DND-41 (cell line): ENCODE measurements at regions not wholly inside any gene's neighbourhood (a gene's known extent, or its start where the extent isn't known, plus 50 kb on each side); places are given as distances from the start of the nearest gene placed in this dataset.
A peak's percentile ranks its signal among the peaks of the same experiment; 100 is the strongest.

ENCODE experiments used
- ATAC-seq: fragments of 200-7000 bp; cut with Tn5 transposase; 3 replicates; pipeline ENCODE4 v1.9.1; 2021; ENCODE audit warnings: low read depth; ENCODE audit not compliant: insufficient read depth
- DNase-seq: peaks from one replicate; pipeline ENCODE4 v3.0.0-alpha.2; 2020
- H2AFZ ChIP-seq: 2 replicates; pipeline ENCODE4 v1.6.0; 2012; ENCODE audit warnings: low read depth, low read length
- H3K27ac ChIP-seq: 2 replicates; pipeline ENCODE4 v1.5.1; 2012; ENCODE audit warnings: low read length, inconsistent platforms
- H3K27me3 ChIP-seq: fragments of 200-600 bp; sonication (generic); 2 replicates; pipeline ENCODE4 v1.6.0; 2012; ENCODE audit warnings: low read length, mild to moderate bottlenecking, inconsistent platforms; ENCODE audit not compliant: insufficient read depth, poor library complexity
- H3K36me3 ChIP-seq: 2 replicates; pipeline ENCODE4 v1.5.1; 2012; ENCODE audit warnings: low read length, inconsistent platforms; ENCODE audit not compliant: insufficient read depth
- H3K4me1 ChIP-seq: 2 replicates; pipeline ENCODE4 v1.5.1; 2012; ENCODE audit warnings: mild to moderate bottlenecking, low read length; ENCODE audit not compliant: insufficient read depth
- H3K4me2 ChIP-seq: 2 replicates; pipeline ENCODE4 v1.6.0; 2012; ENCODE audit warnings: mild to moderate bottlenecking, moderate library complexity, low read length, inconsistent platforms; ENCODE audit not compliant: insufficient read depth
- H3K4me3 ChIP-seq, 2 experiments: fragments of 200-600 bp in 1 of 2; shearing (Covaris generic) in 1 of 2; 2 replicates each; pipeline ENCODE4 v1.5.1; 2012 to 2016; ENCODE audit warnings: inconsistent platforms in 2 of 2, low read length in 2 of 2, mild to moderate bottlenecking in 2 of 2, low read depth in 1 of 2, moderate library complexity in 1 of 2
- H3K79me2 ChIP-seq: 2 replicates; pipeline ENCODE4 v1.6.0; 2012; ENCODE audit warnings: low read length, inconsistent platforms; ENCODE audit not compliant: insufficient read depth
- H3K9ac ChIP-seq: 2 replicates; pipeline ENCODE4 v1.6.0; 2012; ENCODE audit warnings: low read depth, mild to moderate bottlenecking, inconsistent platforms, low read length, moderate library complexity
- H3K9me3 ChIP-seq: 2 replicates; pipeline ENCODE4 v1.5.1; 2012; ENCODE audit warnings: low read length, moderate library complexity, mild to moderate bottlenecking, inconsistent platforms; ENCODE audit not compliant: insufficient read depth, severe bottlenecking
- H4K20me1 ChIP-seq: 2 replicates; pipeline ENCODE4 v1.6.0; 2012; ENCODE audit warnings: low read length; ENCODE audit not compliant: insufficient read depth
- CTCF ChIP-seq: IDR thresholded peaks from 2 replicates; pipeline ENCODE4 v1.5.1; 2012; ENCODE audit warnings: borderline replicate concordance, low read length, moderate library complexity, mild to moderate bottlenecking; ENCODE audit not compliant: poor library complexity, severe bottlenecking; ENCODE audit errors: extremely low read depth
- EZH2 ChIP-seq: IDR thresholded peaks from 3 replicates; pipeline ENCODE4 v1.6.1; 2012; ENCODE audit warnings: borderline replicate concordance, low read depth, mild to moderate bottlenecking, moderate library complexity, low read length, inconsistent platforms; ENCODE audit not compliant: severe bottlenecking

- Histone ChIP-seq H3K9ac (no peak overlapping the region), H3K27me3 (no peaks in the 10 kb centered on the region), H3K4me3 (no peak overlapping the region), H3K79me2 (no peaks in the 10 kb centered on the region), H2AFZ (no peak overlapping the region), H3K9me3 (no peaks in the 10 kb centered on the region), H3K4me1 (no peaks in the 10 kb centered on the region), H3K4me2 (no peak overlapping the region), H3K36me3 (no peaks in the 10 kb centered on the region), H3K27ac (no peak overlapping the region), H4K20me1 (no peaks in the 10 kb centered on the region)
- TF ChIP-seq EZH2 (no peak), CTCF (no peak)
- DNase-seq: no peak
- no peak for ATAC-seq
Observed at GRCh38 chr6:104421650-104422049, 438.1 kb downstream of the HACE1 start.

- no peak overlapping the region for H2AFZ ChIP-seq
- TF ChIP-seq CTCF (no peak), EZH2 (no peak)
- no peak overlapping the region for H3K4me3 ChIP-seq
- no peaks in the 10 kb centered on the region for H3K79me2 ChIP-seq
- no peaks in the 10 kb centered on the region for H3K4me1 ChIP-seq
- H3K27me3 ChIP-seq: no peaks in the 10 kb centered on the region
- no peak overlapping the region for H3K4me2 ChIP-seq
- ATAC-seq (no peak), DNase-seq (no peak)
- H3K27ac ChIP-seq: no peak overlapping the region
- no peaks in the 10 kb centered on the region for H3K9me3 ChIP-seq
- no peaks in the 10 kb centered on the region for H3K36me3 ChIP-seq
- no peaks in the 10 kb centered on the region for H4K20me1 ChIP-seq
- H3K9ac ChIP-seq: no peak overlapping the region
Observed at GRCh38 chr6:104418839-104419238, 440.9 kb downstream of the HACE1 start.

GRCh38 chr6:104418125-104418524 is 441.6 kb downstream of the HACE1 start:
- TF ChIP-seq CTCF (no peak), EZH2 (no peak)
- no peaks in the 10 kb centered on the region for H4K20me1 ChIP-seq
- no peak overlapping the region for H3K4me3 ChIP-seq
- H2AFZ ChIP-seq: no peak overlapping the region
- H3K4me2 ChIP-seq: no peak overlapping the region
- ATAC-seq (no peak; the same call in 2 of the 3 replicates), DNase-seq (peak; percentile 4)
- no peaks in the 10 kb centered on the region for H3K4me1 ChIP-seq
- H3K27ac ChIP-seq: no peak overlapping the region
- no peaks in the 10 kb centered on the region for H3K79me2 ChIP-seq
- H3K36me3 ChIP-seq: no peaks in the 10 kb centered on the region
- H3K9ac ChIP-seq: no peak overlapping the region
- no peaks in the 10 kb centered on the region for H3K9me3 ChIP-seq
- H3K27me3 ChIP-seq: no peaks in the 10 kb centered on the region

GRCh38 chr6:104414723-104415122 is 445.0 kb downstream of the HACE1 start:
- Histone ChIP-seq H3K79me2 (no peaks in the 10 kb centered on the region), H3K9me3 (no peaks in the 10 kb centered on the region)

More at GRCh38 chr6:104414723-104415122, 445.0 kb downstream of the HACE1 start:
- no peak overlapping the region for H2AFZ ChIP-seq
- H3K4me1 ChIP-seq: no peaks in the 10 kb centered on the region
- H3K27ac ChIP-seq: no peak overlapping the region
- no peak overlapping the region for H3K4me3 ChIP-seq
- no peaks in the 10 kb centered on the region for H3K36me3 ChIP-seq
- H3K9ac ChIP-seq: no peak overlapping the region
- no peaks in the 10 kb centered on the region for H3K27me3 ChIP-seq
- H3K4me2 ChIP-seq: no peak overlapping the region
- no peaks in the 10 kb centered on the region for H4K20me1 ChIP-seq
- TF ChIP-seq EZH2 (no peak), CTCF (no peak)
- ATAC-seq (no peak), DNase-seq (no peak)
